ENCODE measurements at regions not wholly inside any gene's neighbourhood (a gene's known extent, or its start where the extent isn't known, plus 50 kb on each side); places are given as distances from the start of the nearest gene placed in this dataset.

DNA sequence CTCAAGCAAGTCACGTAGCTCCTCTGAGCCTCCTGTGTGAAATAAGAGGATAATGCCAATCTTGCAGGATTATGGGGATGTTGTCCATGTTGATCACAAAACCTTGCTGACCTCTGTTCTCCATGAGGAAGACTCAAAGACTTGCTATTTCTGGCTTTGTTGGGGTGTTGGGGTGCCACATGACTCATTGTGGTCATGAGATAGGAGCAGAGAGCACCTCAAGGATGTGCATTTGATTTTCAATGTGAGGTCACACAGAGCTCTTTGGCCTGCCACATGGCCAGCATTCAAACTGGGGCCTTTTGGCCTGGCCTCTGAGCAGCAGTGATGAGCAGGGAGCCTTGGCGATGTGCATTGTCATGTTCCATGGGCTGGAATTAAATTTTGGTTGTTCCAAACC is 380.3 kb downstream of the GADD45G start:
- TF ChIP-seq, protein P1, sequence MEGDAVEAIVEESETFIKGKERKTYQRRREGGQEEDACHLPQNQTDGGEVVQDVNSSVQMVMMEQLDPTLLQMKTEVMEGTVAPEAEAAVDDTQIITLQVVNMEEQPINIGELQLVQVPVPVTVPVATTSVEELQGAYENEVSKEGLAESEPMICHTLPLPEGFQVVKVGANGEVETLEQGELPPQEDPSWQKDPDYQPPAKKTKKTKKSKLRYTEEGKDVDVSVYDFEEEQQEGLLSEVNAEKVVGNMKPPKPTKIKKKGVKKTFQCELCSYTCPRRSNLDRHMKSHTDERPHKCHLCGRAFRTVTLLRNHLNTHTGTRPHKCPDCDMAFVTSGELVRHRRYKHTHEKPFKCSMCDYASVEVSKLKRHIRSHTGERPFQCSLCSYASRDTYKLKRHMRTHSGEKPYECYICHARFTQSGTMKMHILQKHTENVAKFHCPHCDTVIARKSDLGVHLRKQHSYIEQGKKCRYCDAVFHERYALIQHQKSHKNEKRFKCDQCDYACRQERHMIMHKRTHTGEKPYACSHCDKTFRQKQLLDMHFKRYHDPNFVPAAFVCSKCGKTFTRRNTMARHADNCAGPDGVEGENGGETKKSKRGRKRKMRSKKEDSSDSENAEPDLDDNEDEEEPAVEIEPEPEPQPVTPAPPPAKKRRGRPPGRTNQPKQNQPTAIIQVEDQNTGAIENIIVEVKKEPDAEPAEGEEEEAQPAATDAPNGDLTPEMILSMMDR (optimal IDR thresholded peaks at IDR 0.05 in 1 of 3, IDR thresholded peaks at IDR 0.05 in 1 of 3, conservative IDR thresholded peaks at IDR 0.05 in 1 of 3; ENCODE audit: extremely low read depth in 1 of 3, insufficient read depth in 2 of 3, low read length in 3 of 3) = no peak
- no peak for TF ChIP-seq EZH2 (IDR thresholded peaks at IDR 0.05; ENCODE audit: low read length)

Measured in keratinocyte (primary cell).